ENCODE measurements at regions not wholly inside any gene's neighbourhood (a gene's known extent, or its start where the extent isn't known, plus 50 kb on each side); places are given as distances from the start of the nearest gene placed in this dataset.

DNA sequence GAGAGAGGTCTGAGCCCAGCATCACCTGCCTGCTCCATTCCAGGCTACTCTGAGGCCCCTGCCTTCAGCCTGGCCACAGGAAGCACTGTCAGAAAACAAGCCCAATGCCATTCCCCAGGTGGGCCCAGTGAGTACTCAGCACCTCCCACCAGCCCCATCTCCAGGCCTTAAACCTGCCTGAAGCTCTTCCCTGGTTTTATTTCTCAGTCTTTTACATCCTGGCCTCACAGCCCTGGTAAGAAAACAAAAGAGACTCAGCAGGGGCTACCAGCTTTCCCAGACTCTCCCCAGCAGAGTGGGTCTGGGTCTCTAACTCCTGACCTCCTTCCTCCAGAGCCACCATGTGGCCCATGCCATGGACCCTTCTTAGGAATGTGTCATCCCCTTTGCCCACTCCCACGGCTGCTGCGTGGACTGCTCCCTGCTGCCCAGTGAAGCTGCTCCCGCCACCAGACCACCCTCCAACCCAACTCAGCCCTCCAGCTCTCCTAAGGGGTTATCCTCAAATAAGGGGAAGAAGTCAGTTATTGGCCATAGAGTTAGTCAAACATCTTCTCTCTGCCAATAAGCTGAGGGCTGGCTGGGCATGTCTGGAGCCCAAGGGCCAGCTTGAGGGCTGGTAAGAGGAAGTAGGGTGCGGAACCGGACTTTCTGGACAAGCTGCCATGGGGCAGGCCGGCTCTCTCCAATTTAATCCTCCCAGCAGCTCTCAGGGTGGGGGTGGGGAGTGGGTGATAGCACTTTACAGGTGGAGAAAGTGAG, 116.7 kb upstream of the LINGO1 start:
- DNase-seq, result no peak

DNA sequence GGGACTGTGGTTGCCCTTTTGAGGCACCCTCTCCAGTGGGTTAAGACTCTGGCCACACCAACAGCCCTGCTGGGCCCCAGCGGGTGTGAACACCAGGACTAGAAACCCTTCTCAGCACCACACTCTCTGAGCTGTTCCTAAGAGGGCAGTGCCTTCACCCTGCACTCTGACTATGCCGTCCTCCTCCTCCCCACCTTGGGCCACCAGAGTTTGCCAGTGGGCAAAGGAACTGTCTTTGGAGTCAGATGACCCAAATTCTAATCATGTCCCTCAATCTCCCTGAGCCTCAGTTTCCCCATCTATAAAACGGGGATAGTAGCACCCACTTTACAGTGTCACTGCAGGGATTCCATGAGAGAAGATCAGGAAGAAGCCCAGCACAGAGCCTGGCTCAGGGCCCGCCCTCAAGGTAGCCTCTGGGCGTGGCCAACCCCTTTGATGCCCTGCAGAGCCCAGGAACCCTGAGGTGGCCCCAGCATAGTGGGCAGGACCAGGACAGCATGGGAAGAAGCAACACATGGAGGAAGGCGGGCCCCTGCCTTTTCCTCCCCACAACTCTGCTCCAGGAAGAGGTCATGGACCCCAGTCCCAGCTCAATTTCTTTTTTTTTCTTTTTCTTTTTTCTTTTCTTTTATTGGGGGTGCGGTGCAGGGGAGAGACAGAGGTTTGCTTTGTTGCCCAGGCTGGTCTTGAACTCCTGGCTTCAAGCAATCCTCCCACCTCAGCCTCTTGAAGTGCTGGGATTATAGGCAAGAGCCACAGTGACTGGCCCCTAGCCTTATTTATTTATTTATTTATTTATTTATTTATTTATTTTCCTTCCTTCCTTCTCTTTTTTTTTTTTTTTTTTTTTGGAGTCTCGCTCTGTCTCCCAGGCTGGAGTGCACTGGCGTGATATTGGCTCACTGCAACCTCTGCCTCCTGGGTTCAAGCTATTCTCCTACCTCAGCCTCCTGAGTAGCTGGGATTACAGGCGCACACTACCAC, 115.7 kb upstream of the LINGO1 start:
- no peak for DNase-seq

DNA sequence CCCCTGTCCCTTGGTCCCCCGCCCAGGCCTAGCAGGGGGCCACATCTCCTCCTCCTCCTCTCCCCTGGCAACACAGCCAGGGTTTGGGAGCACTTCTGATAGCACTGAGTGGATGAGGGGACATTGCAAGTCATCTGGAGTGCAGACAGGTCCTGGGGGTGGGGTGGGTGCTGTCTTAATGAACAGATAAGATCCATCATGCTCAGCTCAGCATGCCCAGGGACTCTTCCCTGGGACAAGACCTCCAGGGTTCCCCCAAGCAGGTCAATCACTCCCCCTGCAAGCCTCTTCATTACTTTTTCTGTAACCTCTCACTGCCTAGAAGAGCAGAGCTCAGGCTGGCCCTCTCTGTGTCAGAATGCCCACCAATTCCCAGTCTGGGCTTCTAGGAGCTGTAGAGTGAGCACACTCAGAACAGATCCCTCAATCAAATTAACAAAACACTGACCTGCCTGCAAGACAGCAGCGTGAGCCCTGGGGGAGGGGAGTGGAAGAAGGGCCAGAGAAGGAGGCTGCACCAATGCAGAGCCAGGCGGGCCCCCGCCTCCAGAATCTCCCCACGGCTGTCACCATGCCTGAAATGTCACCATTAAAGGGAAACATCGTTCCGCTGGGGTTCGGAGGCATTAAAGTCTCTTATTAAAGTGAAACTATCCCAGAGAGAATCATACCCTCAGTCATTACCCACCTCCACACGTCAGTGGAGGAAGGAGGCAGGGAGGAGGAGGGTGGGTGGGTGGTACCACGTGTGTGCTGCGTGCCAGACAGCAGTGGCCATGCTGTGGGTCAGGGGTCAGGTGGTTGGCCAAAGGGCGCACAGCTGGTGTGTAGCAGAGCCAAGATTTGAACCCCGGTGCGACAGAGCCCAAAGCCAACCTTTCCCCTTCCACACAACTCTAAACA, 114.7 kb upstream of the LINGO1 start:
- no peak for DNase-seq

DNA sequence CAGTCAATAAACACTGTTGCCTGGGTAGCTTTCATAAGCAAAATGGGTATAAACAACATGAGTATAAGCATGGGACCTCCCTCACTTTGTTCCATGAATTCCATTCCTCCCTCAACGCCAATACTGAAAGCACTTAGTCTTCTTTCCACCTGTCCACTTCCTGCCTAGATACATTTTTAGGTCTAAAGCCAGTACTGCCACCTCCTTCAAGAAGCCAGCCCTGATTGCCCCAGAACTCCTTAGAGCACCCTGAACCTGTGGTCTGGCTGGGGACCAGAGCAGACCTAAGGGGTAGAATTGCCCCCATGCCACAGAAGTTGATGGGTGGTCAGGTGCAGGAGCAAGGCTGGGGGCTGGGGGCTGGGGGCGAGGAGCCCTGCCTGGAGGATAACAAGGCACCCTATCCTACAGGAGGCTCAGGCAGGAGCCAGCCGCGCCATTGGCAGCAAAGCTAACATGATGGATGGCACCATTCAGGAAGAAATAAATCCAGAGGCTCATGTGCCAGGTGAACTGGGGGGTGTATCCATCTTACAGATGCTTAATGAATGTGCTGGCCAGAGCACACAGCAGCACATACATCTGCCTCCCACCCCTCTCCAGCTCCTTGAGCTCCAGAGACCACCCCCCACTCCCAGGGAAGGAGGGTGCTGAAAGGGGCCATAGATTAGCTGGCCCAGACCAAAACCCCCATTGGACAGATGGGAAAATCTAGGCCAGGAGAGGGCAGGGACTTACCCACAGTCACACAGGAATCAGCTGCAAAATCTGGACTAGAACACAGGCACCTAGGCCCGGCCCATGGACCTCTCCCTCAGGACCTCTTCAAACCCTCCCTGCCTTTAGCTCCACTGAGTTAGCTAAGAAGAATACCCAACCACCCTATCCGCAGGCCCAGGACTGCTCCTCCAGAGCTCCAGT, 113.8 kb upstream of the LINGO1 start:
- DNase-seq, result no peak

DNA sequence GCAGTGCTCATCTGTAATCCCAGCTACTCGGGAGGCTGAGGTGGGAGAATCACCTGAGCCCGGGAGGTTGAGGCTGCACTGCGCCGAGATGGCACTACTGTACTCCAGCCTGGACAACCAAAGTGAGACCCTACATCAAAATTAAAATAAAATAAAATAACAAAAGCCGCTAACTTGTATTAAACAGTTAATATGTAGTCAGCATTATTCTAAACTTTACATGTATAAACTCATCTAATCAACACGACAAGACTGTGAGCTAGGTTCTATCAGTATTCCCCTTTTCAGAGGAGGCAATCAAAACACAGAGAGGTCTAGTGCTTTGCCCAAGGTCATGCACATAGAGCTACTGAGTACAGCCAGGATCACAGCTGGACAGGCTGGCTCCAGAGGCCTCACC, 111.7 kb upstream of the LINGO1 start:
- DNase-seq, result no peak

DNA sequence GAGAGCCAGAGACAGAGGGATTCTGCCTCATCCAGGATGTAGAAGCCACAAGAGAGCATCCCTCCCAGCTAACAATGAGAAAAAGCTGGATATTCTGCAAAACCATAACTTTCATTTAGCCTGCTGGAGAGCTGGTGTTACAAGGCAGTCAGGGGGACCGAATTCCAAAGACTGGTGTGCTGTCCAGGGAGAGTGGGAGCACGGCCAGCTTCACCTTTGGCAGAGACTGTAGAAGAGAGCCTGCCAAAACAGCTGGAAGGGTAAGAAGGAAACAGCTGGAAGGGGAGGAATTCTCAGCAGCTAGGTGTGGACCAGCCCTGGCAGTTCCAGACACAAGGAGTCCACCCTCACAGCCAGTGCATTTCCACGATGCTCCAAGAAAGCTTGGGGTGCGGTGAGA, 109.9 kb upstream of the LINGO1 start:
- no peak for DNase-seq

DNA sequence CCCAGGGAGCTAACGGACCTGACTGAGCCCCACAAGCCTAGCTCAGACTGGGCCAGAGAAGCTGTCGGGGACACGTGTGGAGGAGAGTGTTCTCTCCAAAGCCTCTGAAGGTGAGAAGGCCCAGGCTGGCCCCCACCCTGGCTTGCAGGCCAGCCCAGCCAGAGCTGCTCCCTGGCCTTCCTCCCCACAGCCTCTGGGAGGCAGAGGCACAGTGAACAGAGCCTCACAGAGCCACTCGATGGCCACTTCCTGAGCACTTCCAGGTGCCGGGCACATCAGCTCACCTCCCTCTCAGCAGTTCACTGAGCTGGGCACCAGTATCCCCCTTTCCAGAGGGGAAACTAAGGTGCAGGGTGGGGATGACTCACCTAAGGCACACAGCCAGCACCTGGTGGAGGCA, 109.4 kb upstream of the LINGO1 start:
- DNase-seq, result no peak

DNA sequence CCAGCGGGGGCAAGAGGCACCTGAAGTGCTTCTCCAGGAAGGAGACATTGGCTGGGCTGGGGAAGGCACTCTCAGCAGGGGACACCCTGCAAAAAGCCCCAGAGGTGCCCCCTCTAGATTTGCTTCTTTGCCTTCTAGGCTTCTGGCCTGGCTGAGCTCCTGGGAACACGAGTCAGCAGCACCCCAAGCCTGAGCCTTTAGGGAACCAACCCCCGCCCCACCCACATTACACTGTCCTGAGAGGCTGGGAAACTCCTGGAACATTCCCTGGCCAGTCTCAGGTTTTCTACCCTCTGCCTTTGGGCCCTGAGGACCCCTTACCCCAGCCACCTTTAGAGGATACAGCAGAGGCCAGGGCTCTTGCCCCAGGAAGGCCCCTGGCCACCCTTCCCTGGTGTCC, 108.4 kb upstream of the LINGO1 start:
- DNase-seq, result no peak

DNA sequence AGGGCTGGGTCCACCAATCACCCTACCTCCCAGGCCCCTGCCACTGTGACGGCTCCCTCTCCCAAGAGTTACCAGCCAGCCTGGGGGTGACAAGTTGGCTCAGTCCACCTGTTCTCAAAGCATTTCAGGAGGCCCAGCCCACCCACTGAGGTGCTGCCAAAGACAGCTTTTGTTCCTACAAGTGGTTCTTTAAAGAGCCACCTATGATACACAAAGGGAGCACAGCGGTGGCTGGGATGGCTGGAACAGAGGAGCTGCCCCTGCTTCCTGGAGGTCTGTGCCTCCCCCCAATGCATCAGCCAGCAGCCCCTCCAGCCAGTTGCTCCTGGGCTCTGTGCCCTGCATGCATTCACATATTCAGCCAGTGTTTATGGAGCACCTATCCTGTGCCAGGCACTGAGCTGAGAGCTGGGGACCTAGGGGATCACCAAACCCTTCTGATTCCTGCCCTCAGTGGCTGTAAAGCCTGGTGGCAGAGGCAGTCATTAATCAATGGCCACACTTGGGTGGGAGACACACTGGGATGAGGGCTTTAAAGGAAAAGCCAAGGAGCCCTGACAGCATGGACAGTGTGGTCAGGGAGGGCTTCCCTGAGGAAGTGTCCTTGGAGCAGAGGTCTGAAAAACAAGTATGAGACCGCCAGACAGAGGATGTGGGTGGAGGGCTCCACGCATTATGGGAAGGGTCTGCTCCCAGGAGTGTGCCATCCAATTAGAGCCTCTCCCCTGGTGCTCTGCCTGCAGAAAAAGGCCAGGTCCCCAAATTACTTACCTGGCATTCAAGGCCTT, 107.1 kb upstream of the LINGO1 start:
- DNase-seq, result no peak

DNA sequence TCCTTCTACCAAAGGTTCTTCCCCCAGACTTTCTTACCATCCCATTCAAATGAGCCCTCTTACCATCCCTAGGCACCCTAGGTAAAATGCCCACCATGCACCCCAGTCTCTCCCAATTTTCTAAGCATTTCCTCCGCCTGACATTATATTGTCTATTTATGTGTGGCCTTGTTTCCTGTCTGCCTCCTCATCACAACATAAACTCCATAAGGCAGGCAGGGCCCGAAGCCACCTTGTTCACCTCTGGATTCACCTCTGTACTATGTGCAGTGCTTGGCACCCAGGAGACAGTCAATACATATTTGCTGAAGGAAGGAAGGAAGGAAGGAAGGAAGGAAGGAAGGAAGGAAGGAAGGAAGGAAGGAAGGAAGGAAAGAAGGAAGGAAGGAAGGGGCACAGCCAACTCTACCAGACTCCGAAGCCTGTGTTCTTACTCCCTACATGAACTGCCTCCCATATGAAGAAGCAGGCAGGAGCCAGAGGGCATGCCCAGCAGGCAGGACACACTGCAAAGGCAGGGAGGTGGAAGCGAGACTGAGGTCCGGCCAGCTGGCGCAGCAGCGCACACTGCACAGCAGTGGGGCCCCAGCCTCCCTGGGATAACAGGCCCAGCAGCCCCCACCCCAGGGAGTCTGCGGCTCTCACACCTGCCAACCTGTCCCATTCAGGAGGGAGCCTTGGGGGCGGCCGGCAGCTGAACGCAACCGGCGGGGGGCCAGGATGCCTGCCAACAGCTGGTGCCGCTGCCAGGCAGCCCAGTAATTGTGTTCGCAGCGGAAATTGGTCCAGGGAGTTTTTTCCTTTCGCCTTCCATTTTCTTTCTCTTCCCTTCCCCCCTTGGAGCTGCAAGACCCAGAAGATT, 106.0 kb upstream of the LINGO1 start:
- DNase-seq, result no peak

DNA sequence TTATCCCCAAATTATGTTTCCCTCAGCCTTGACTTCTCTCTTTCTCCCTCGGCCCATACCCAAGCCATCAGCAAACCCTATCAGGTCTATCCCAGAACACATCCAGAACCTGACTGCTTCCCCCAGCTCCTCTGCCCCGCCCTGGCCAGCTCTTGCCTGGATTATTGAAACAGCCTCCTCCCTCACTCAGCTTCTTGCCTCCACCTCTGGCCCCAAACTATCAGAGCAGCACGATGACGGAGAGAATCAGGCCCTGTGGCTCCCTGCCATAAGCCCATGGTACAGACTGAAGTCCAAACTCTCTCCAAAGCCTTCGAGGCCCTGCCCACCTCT, 105.3 kb upstream of the LINGO1 start:
- no peak for DNase-seq

DNA sequence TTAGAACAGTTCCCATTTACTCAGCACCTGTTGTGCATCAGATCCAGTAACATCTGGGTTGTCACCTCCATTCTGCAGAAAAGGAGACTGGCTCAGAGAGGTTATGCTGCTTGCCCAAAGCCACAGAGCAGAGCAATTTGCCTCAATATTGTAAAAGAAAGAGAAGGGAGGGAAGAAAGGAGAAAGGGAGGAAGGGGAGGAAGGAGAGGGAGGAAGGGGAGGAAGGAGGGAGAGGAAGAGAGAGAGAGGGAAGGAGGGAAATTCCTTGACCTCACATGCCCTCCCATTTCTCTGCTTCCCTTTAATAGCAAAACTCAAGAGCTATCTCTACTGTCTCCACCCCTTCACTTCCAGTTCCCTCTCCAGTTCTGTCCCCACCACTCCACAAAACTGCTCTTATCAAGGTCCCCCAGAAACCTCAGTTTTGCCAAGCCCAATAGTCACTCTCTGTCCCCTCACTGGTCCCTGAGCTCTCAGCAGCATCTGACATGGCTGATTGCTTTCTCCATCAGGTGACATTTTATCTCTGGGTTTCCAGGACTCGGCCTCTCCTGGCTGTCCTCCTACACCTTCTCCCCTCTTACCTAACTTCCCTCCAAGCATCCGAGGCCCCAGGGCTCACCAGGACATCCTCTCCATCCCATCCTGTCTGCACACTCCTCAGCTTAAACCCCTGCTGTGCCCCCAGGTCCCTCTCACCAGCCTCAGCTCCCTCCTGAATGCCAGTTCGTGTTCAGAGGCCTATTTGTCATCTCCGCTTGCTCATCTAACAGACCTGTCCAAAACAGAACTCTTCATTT, 104.7 kb upstream of the LINGO1 start:
- DNase-seq, result no peak

DNA sequence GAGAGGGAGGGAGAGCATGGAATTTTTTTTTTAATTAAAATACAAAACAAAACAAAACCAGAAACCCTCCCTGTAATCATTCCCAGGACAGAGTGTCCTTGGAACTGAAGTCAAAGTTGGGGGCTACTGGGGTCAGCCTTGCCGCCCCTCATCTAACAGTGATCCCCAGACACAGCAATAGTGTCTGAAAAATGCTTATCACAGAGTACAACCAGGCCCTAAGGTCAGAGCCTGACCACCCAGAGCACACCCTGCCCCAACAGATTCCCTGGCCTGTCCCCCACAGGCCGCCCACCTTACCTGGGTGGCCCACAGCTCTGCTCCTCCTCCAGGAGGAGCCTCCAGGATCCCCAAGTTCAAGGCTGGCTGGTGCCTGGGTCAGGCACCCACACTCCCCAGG, 101.6 kb upstream of the LINGO1 start:
- no peak for DNase-seq

DNA sequence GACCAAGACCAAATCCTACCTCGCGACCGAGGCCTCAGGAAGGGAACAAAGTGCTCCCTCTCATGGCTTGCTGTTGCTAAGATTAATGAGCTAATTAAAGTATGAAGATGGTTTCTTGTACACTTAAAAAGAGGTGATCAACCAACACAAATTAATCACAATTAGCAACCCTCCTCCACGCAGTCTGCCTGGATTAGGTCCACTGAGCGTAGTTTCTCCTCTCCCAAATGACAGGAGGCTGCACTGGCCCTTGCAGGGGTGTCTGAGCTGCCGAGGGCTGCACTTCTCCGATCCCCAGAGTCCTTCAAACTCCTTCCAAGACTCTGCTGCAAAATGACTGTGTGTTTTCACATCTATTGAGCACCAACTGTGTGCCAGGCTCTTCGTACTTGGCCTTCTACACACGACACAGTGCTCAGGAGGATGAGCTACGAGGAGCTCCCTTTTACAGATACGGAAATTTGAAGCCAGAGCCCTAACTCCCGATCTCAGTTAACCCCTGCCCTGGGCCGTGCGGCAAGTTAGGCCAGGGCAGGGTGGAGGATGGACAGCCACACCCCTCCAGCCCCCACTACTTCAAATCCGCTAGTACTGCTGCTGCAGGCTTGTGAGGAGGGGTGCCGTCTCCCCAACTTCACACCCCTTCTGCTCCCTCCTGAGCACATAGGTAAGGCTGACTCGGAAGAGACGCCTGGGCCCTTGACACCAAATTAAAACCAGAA, 101.0 kb upstream of the LINGO1 start:
- DNase-seq, result no peak

DNA sequence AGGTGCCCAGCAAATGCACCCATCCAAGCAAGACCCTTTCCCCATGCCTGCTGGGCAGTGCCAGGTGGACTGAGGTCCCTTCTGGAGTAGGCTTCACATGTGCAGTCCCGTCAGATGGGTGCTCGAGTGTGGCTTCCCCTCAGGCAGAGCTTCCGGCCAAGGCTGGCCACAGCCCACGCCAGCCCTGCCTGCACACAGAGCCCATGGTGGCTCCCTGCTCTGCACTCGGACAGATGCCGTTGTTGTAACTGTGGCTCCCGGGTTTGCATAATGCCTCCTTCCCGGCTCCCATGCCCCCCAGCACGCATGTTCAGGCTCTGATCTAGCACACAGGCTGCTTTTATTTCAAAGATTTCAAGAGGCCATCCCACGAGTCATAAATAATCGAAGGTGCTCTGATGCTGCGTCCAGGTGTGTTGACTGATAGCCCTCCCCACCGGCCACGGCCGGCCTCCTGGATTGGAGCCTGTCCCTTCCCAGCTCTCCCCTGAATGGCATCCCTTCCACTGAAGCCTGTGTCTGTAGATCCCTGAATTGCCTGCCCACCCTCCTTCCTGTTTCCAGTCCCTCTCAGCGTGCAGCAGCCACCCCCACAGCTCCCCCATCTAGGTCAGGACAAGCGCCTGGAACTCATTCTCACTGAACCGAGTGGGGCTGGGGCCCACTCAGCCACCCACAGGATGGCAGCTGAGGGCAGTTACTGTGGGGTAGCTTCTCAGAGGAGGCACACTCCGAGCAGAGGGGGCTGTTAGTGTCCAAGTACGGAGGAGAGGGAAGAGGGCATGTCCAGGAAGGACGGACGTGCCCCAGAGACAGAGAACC, 100.0 kb upstream of the LINGO1 start:
- no peak for DNase-seq

DNA sequence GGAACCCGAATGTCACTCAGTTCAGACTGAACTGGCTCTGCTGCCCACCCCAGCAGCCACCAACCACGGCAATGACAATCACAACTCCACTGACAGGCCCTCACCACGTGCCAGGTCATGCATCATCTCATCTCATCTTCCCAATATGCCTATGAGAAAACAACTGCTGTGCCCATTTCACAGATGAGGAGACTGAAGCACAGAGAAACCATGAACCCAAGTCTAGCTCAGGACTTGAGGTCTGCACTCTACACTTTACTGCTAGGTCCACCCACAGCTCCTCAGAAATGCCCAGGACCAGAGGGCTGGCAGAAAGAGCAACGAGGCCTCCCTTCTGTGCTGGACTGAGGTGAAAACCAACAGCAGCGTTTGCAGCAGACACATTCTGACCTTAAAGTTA, 99.2 kb upstream of the LINGO1 start:
- no peak for DNase-seq

DNA sequence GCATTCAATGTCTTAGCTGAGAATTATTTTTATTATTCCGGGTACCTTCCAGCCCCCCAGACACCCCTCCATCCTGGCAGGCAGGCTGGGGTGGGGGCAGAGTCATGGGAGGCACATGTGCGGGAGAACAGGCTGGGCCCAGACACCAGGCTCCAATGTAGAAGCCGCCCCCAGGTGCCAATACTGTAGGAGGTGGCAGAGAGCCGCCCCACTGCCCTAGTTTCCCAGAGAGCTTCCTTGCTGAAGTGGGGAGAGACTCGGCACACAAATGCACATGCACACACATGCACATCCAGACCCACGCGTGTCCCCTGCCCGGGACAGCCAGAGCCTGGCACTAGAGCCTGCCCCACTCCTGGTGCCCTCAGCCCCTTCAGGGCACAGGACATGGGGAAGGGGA, 98.4 kb upstream of the LINGO1 start:
- DNase-seq, result no peak

Data from activated T-cell treated with anti-CD3 and anti-CD28 coated beads, Interleukin-2, amount 50 U/mL, for 1 hour (primary cell).